GM12864 (cell line): ENCODE measurements at regions not wholly inside any gene's neighbourhood (a gene's known extent, or its start where the extent isn't known, plus 50 kb on each side); places are given as distances from the start of the nearest gene placed in this dataset.

Source experiments
- DNase-seq: peaks from one replicate; pipeline ENCODE4 v3.0.0-alpha.2; 2011; ENCODE audit warnings: low read depth
- H3K4me3 ChIP-seq: 2 replicates; pipeline ENCODE4 v1.5.1; 2011; ENCODE audit warnings: mild to moderate bottlenecking, low read depth, low read length, control low read depth
- CTCF ChIP-seq: IDR thresholded peaks from 2 replicates; pipeline ENCODE4 v1.5.1; 2011; ENCODE audit warnings: low read depth, mild to moderate bottlenecking, moderate library complexity, low read length, control low read depth, inconsistent platforms; ENCODE audit errors: missing control alignments

DNA sequence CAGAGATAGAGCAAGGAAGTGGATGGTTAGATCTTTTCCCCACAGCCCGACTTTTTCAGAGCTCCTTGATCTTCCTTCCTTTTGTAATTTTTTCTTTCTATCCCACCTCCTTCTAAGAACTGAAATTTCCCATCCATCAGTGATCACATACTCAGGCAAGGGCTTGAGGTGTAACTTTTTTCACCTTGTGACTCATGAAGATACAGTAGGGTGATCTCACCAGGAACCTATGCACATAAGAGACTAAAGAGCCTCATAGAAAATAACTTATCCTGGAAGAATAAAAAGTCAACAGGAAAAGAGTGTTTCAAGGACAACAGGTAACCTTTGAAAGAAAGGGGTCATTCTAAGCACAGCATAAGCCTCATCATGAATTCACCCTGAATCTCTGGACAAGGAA lies 131.2 kb upstream of the HCCS start:
- H3K4me3 ChIP-seq = no peak overlapping the region
- no peak for DNase-seq
- no peak for TF ChIP-seq CTCF

GRCh38 chrX:10981506-10981905 lies 129.6 kb upstream of the HCCS start:
- no peak for DNase-seq
- no peak overlapping the region for H3K4me3 ChIP-seq
- TF ChIP-seq CTCF = no peak

DNA sequence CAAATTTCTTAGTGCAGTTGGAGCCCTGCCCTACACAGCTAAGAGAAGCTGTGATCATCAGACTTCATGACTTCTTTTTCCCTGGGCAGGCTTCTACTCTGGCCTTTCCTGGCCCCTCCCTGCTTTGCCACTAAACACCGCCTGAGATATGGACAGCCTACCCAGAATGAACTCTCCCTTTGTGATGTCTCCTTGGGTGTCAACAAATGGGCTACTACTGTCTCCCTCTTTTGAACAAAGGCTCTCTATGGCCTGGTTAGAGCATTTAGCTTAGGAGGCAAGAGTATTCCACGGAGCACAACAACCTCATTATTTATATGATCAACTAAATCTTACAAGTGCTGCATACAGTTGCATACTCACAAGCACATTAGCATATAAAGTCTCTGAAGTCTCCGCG lies 127.6 kb upstream of the HCCS start:
- no peak overlapping the region for H3K4me3 ChIP-seq
- no peak for TF ChIP-seq CTCF
- DNase-seq = no peak

GRCh38 chrX:10984213-10984612 lies 126.9 kb upstream of the HCCS start:
- DNase-seq = no peak
- H3K4me3 ChIP-seq = no peak overlapping the region
- TF ChIP-seq CTCF = no peak

- no peak overlapping the region for H3K4me3 ChIP-seq
- TF ChIP-seq CTCF = no peak
- no peak for DNase-seq
Observed at GRCh38 chrX:10986616-10987015, 124.5 kb upstream of the HCCS start.

- TF ChIP-seq CTCF = no peak
- no peak for DNase-seq
- H3K4me3 ChIP-seq = no peak overlapping the region
Observed at GRCh38 chrX:10988653-10989052, 122.5 kb upstream of the HCCS start.

DNA sequence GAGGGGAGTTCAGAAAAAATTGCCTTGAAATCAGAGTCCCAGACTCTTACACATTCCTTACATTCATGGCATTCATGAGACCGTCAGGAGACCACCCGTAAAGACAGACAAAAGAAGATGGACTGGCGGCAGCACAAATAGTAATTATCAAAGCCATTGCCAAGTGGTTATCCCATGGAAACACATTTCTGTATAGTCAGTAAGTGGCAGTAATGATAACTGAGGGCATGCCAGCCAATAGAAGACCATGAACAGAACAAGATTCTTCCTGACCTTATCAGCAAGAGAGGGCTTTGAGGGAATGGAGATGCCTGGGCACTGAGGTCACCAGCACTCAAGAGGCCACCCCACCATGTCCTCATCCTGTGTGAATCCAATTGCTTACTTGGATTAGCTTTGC lies 121.7 kb upstream of the HCCS start:
- no peak for TF ChIP-seq CTCF
- no peak overlapping the region for H3K4me3 ChIP-seq
- DNase-seq = no peak
